ENCODE measurements at regions not wholly inside any gene's neighbourhood (a gene's known extent, or its start where the extent isn't known, plus 50 kb on each side); places are given as distances from the start of the nearest gene placed in this dataset.

DNA sequence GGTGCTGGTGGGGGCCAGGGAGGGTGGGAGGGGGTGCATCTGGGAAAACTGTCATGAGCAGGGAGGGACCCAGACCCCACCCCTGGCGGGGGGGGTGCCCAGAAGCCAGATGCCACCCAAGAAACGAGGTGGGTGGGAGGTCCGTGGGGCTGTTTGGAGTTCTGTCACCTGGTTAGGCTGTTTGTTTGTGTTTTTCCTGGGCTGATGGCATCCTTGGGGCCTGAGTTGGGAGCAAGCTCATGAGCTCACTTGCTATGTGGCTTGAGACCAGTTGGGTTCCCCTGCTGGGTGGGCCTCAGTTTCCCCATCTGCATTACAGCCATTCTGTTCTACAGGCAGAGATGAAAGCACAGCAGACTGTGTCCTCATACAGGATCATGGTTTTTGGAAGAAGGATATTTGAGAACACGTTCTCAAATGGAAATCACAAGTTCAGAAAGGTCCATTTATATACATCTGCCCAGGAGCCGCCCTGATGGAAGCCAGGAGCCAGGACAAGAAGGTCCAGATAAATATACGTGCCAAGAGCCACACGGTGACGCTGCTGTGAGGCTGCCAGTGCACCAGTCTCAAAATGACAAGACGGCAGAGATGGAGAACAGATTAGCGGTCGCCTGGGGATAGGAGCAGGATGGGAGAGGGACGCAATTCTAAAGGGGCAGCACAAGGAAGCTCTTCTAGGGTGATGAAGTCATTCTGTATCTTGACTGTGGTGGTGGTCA, 312.9 kb downstream of the MN1 start:
- Histone ChIP-seq H3K36me3 (ENCODE audit: control insufficient read depth in 3 of 3, insufficient read depth in 2 of 3, low read depth in 1 of 3, low read length in 3 of 3) (no peaks in the 10 kb centered on the region), H3K9me3 (ENCODE audit: control insufficient read depth in 2 of 2, insufficient read depth in 1 of 2, low read depth in 1 of 2, low read length in 1 of 2) (peaks cover 0 to 19% of the 10 kb centered on the region in 2 donors), H3K27ac (ENCODE audit: low read depth in 1 of 3, low read length in 2 of 3) (peak overlapping the region in 2 of 3 donors; percentile 77 to 90), H3K4me1 (ENCODE audit: control insufficient read depth in 3 of 3, insufficient read depth in 2 of 3, low read depth in 1 of 3, low read length in 2 of 3) (peaks cover 0 to 28% (median 0%) of the 10 kb centered on the region in 3 donors), H3K4me3 (ENCODE audit: low read depth in 1 of 3, low read length in 3 of 3) (no peak overlapping the region), H3K27me3 (ENCODE audit: control insufficient read depth in 3 of 3, insufficient read depth in 3 of 3, low read length in 3 of 3) (no peaks in the 10 kb centered on the region)
- DNase-seq (peak in 1 of 2 donors; percentile 29), FAIRE-seq (no peak)
- 19 to 47% (median 37%) methylated on average over 12 of the region's 12 CpGs for WGBS, 3 donors

DNA sequence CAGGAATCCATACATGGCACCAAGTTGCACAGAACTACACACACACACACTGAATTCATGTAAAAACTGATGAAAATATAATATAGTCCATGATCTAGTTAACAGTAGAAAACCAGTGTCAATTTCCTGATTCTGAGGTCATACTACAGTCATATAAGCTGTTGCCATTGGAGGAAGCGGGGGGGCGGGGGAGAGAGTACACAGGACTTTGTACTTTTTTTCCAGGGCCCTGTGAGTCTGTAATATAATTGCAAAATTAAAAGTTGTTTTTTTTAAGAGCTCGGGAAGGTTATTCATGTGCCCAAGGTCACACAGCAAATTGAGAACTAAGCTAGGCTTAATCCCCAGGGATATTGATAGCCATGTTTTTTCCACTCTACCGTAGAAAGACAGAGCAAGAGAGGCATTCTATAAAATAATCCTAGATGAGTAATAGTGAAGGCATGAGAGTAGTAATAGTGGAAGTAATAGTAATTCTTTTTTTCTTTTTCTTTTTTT, 312.3 kb downstream of the MN1 start:
- H3K4me1 ChIP-seq (ENCODE audit: control insufficient read depth in 3 of 3, insufficient read depth in 2 of 3, low read depth in 1 of 3, low read length in 2 of 3) = peaks cover 0 to 28% (median 0%) of the 10 kb centered on the region in 3 donors
- DNase-seq (peak; percentile 73 to 93), FAIRE-seq (no peak)
- no peaks in the 10 kb centered on the region for H3K27me3 ChIP-seq (ENCODE audit: control insufficient read depth in 3 of 3, insufficient read depth in 3 of 3, low read length in 3 of 3)
- peaks cover 0 to 19% of the 10 kb centered on the region in 2 donors for H3K9me3 ChIP-seq (ENCODE audit: control insufficient read depth in 2 of 2, insufficient read depth in 1 of 2, low read depth in 1 of 2, low read length in 1 of 2)
- no peaks in the 10 kb centered on the region for H3K36me3 ChIP-seq (ENCODE audit: control insufficient read depth in 3 of 3, insufficient read depth in 2 of 3, low read depth in 1 of 3, low read length in 3 of 3)
- H3K4me3 ChIP-seq (ENCODE audit: low read depth in 1 of 3, low read length in 3 of 3) = no peak overlapping the region
- WGBS, 3 donors = 9 to 38% (median 21%) methylated on average over 4 of the region's 4 CpGs
- peak overlapping the region in 2 of 3 donors; percentile 77 to 90 for H3K27ac ChIP-seq (ENCODE audit: low read depth in 1 of 3, low read length in 2 of 3)

DNA sequence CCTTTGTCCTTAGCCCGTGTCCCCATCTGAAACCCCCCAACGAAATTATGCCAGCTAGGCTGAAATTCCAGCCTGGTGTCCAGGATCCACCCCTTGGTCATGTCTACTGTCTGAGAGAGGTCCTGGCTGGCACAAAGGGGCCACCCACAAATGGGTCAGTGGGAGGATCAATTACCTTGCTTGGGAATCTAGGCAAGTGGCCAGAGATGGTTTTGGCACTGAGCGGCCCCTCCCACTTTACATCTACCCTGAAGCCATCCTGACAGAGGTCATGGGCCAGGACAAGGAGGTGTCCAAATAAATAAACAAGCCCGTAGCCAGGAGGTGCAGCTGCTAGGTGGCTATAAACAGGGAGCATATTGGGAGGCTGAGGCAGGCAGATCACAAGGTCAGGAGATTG, 311.5 kb downstream of the MN1 start:
- no peak for DNase-seq
- WGBS, 3 donors = 72 to 83% (median 74%) methylated on average over 4 of the region's 4 CpGs
- Histone ChIP-seq H3K4me1 (ENCODE audit: control insufficient read depth in 3 of 3, insufficient read depth in 2 of 3, low read depth in 1 of 3, low read length in 2 of 3) (peaks cover 0 to 28% (median 0%) of the 10 kb centered on the region in 3 donors), H3K9me3 (ENCODE audit: control insufficient read depth in 2 of 2, insufficient read depth in 1 of 2, low read depth in 1 of 2, low read length in 1 of 2) (peaks cover 0 to 19% of the 10 kb centered on the region in 2 donors), H3K4me3 (ENCODE audit: low read depth in 1 of 3, low read length in 3 of 3) (no peak overlapping the region), H3K27me3 (ENCODE audit: control insufficient read depth in 3 of 3, insufficient read depth in 3 of 3, low read length in 3 of 3) (no peaks in the 10 kb centered on the region), H3K27ac (ENCODE audit: low read depth in 1 of 3, low read length in 2 of 3) (no peak overlapping the region), H3K36me3 (ENCODE audit: control insufficient read depth in 3 of 3, insufficient read depth in 2 of 3, low read depth in 1 of 3, low read length in 3 of 3) (no peaks in the 10 kb centered on the region)
- FAIRE-seq = no peak

DNA sequence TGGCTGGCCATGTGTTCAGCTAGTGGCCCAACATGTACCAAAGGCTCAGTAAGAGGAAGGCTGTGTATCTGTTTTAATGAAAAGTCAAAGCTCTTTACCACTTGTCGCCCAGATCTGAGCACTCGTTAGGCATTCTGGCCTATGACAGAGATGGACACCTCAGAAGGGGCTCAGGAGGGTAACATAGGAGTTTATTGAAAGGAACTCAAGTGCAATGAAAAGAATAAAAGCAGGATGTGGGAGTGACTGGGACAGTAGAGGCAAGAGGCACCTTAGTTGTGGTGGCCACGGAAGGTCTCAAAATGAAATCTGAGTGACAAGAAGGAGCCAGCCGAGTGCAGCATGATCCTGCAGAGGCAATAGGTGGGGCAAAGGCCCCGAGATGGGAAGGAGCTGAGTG, 309.7 kb downstream of the MN1 start:
- no peak for DNase-seq
- peaks cover 0 to 19% of the 10 kb centered on the region in 2 donors for H3K9me3 ChIP-seq (ENCODE audit: control insufficient read depth in 2 of 2, insufficient read depth in 1 of 2, low read depth in 1 of 2, low read length in 1 of 2)
- H3K4me1 ChIP-seq (ENCODE audit: control insufficient read depth in 3 of 3, insufficient read depth in 2 of 3, low read depth in 1 of 3, low read length in 2 of 3) = peaks cover 0 to 28% (median 0%) of the 10 kb centered on the region in 3 donors
- H3K36me3 ChIP-seq (ENCODE audit: control insufficient read depth in 3 of 3, insufficient read depth in 2 of 3, low read depth in 1 of 3, low read length in 3 of 3) = no peaks in the 10 kb centered on the region
- WGBS, 3 donors = 88 to 92% (median 91%) methylated on average over 5 of the region's 5 CpGs
- H3K27me3 ChIP-seq (ENCODE audit: control insufficient read depth in 3 of 3, insufficient read depth in 3 of 3, low read length in 3 of 3) = no peaks in the 10 kb centered on the region
- FAIRE-seq = no peak
- H3K27ac ChIP-seq (ENCODE audit: low read depth in 1 of 3, low read length in 2 of 3) = no peak overlapping the region
- no peak overlapping the region for H3K4me3 ChIP-seq (ENCODE audit: low read depth in 1 of 3, low read length in 3 of 3)

DNA sequence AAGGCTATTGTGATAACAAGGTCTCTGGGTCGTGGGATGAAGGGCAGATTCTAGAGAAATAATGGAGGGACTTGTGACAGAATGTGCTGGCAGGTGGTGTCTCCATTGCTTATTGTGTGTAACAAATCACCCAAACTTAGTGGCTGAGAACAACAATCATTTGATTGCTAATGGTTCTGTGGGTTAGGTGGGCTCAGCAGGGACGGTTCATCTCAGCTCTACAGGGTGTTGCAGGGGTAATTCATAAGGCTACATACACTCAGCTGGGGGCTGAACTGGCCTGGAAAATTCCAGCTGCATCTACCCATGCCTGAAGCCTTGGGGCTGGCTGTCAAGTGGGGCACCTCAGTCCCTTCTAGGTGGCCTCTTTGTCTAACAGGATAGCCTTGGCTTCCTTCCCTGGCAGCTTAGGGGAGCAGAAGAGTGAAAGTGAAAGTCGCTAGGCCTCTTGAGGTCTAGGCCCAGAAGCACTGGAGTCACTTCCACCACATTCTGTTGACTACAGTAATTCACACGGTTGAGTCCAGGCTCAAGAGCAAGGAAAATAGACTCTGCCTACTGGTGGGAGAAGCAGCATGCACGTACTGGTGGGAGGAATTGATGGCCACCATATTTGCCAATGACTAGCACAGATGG, 308.9 kb downstream of the MN1 start:
- Histone ChIP-seq H3K9me3 (ENCODE audit: control insufficient read depth in 2 of 2, insufficient read depth in 1 of 2, low read depth in 1 of 2, low read length in 1 of 2) (peaks cover 0 to 19% of the 10 kb centered on the region in 2 donors), H3K36me3 (ENCODE audit: control insufficient read depth in 3 of 3, insufficient read depth in 2 of 3, low read depth in 1 of 3, low read length in 3 of 3) (no peaks in the 10 kb centered on the region), H3K4me3 (ENCODE audit: low read depth in 1 of 3, low read length in 3 of 3) (no peak overlapping the region), H3K27ac (ENCODE audit: low read depth in 1 of 3, low read length in 2 of 3) (no peak overlapping the region), H3K4me1 (ENCODE audit: control insufficient read depth in 3 of 3, insufficient read depth in 2 of 3, low read depth in 1 of 3, low read length in 2 of 3) (peaks cover 0 to 24% (median 0%) of the 10 kb centered on the region in 3 donors), H3K27me3 (ENCODE audit: control insufficient read depth in 3 of 3, insufficient read depth in 3 of 3, low read length in 3 of 3) (no peaks in the 10 kb centered on the region)
- FAIRE-seq = no peak
- DNase-seq = peak in 1 of 2 donors; percentile 5
- 65 to 77% (median 72%) methylated on average over 5 of the region's 5 CpGs for WGBS, 3 donors

DNA sequence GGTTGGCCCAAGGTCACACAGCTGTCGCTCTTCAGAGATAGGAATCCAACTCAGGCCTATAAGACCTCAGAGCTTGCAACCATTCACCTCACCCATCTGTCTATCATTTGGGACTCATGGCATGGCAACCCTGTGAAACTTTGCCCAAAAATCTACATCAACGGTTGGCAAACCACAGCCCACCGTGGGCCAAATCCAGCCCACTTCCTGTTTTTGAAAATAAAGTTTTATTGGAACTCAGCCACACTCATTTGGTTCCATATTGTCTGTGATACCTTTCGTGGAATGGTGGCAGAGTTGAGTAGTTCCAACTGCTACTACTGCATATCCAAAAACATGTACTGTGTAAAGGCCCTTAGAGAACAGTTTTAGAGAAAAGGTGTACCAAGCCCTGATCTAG, 307.8 kb downstream of the MN1 start:
- DNase-seq (no peak), FAIRE-seq (no peak)
- Histone ChIP-seq H3K9me3 (ENCODE audit: control insufficient read depth in 2 of 2, insufficient read depth in 1 of 2, low read depth in 1 of 2, low read length in 1 of 2) (peaks cover 0 to 19% of the 10 kb centered on the region in 2 donors), H3K36me3 (ENCODE audit: control insufficient read depth in 3 of 3, insufficient read depth in 2 of 3, low read depth in 1 of 3, low read length in 3 of 3) (no peaks in the 10 kb centered on the region), H3K27ac (ENCODE audit: low read depth in 1 of 3, low read length in 2 of 3) (no peak overlapping the region), H3K4me3 (ENCODE audit: low read depth in 1 of 3, low read length in 3 of 3) (no peak overlapping the region), H3K4me1 (ENCODE audit: control insufficient read depth in 3 of 3, insufficient read depth in 2 of 3, low read depth in 1 of 3, low read length in 2 of 3) (peaks cover 0 to 12% (median 0%) of the 10 kb centered on the region in 3 donors), H3K27me3 (ENCODE audit: control insufficient read depth in 3 of 3, insufficient read depth in 3 of 3, low read length in 3 of 3) (no peaks in the 10 kb centered on the region)
- 71 to 82% (median 76%) methylated on average over 4 of the region's 4 CpGs for WGBS, 3 donors

DNA sequence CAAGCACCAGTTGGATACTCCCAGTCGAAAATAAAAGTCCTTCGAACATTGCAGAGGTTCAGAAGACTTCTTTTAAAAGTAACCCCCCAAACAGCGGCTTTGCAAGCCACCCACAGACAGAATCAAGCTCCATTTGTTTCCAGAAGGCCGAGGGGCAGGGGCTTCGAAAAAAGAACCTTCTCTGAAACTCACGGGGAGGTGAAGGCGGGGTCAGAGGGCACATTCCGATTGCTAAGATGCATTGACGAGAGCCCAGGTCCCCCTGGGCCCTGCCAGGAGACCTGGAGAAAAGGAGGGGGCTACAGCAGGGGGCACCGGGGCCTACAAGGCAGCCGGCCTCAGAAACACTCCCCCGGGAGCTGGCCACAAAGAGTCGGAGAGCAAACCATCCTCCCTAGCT, 306.8 kb downstream of the MN1 start:
- H3K4me1 ChIP-seq (ENCODE audit: control insufficient read depth in 3 of 3, insufficient read depth in 2 of 3, low read depth in 1 of 3, low read length in 2 of 3) = peaks cover 0 to 3% (median 0%) of the 10 kb centered on the region in 3 donors
- no peak overlapping the region for H3K27ac ChIP-seq (ENCODE audit: low read depth in 1 of 3, low read length in 2 of 3)
- no peak for FAIRE-seq
- H3K27me3 ChIP-seq (ENCODE audit: control insufficient read depth in 3 of 3, insufficient read depth in 3 of 3, low read length in 3 of 3) = no peaks in the 10 kb centered on the region
- 85 to 87% (median 85%) methylated on average over 13 of the region's 13 CpGs for WGBS, 3 donors
- no peak overlapping the region for H3K4me3 ChIP-seq (ENCODE audit: low read depth in 1 of 3, low read length in 3 of 3)
- no peak for DNase-seq
- H3K36me3 ChIP-seq (ENCODE audit: control insufficient read depth in 3 of 3, insufficient read depth in 2 of 3, low read depth in 1 of 3, low read length in 3 of 3) = no peaks in the 10 kb centered on the region
- H3K9me3 ChIP-seq (ENCODE audit: control insufficient read depth in 2 of 2, insufficient read depth in 1 of 2, low read depth in 1 of 2, low read length in 1 of 2) = peaks cover 0 to 19% of the 10 kb centered on the region in 2 donors

DNA sequence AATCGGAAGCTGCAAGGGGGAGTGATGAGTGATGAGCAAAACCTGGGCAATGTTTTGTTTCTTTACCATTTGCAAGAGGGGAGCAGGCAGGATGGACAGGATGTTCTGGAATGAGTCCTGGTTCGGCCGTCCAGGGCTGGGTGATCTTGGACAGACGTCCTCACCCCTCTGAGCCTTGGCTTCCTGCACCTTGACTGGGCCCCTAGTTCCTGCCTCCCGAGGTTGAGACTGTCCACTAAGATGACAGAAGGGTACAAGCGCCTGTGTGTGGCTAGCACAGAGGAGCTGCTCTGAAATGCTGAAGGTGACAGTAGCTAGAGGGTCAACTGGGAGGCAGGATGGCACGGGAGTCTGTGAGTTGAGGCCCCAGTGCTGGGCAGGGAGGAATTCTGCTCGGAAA, 306.2 kb downstream of the MN1 start:
- Histone ChIP-seq H3K9me3 (ENCODE audit: control insufficient read depth in 2 of 2, insufficient read depth in 1 of 2, low read depth in 1 of 2, low read length in 1 of 2) (peaks cover 0 to 19% of the 10 kb centered on the region in 2 donors), H3K4me3 (ENCODE audit: low read depth in 1 of 3, low read length in 3 of 3) (no peak overlapping the region), H3K36me3 (ENCODE audit: control insufficient read depth in 3 of 3, insufficient read depth in 2 of 3, low read depth in 1 of 3, low read length in 3 of 3) (no peaks in the 10 kb centered on the region), H3K4me1 (ENCODE audit: control insufficient read depth in 3 of 3, insufficient read depth in 2 of 3, low read depth in 1 of 3, low read length in 2 of 3) (no peaks in the 10 kb centered on the region), H3K27ac (ENCODE audit: low read depth in 1 of 3, low read length in 2 of 3) (no peak overlapping the region), H3K27me3 (ENCODE audit: control insufficient read depth in 3 of 3, insufficient read depth in 3 of 3, low read length in 3 of 3) (no peaks in the 10 kb centered on the region)
- WGBS, 3 donors = 78 to 82% (median 81%) methylated on average over 8 of the region's 8 CpGs
- FAIRE-seq = no peak
- DNase-seq = no peak
